HG02884 (cell line): ENCODE measurements at regions not wholly inside any gene's neighbourhood (a gene's known extent, or its start where the extent isn't known, plus 50 kb on each side); places are given as distances from the start of the nearest gene placed in this dataset.
A peak's percentile ranks its signal among the peaks of the same experiment; 100 is the strongest.

Experiments used
- ATAC-seq: cut with Tn5 transposase; IDR thresholded peaks from one replicate; pipeline ENCODE4 v1.9.1; 2021; ENCODE audit warnings: mild to moderate bottlenecking, moderate library complexity; ENCODE audit not compliant: unreplicated experiment

GRCh38 chr7:18305866-18306265 is 189.7 kb upstream of the HDAC9 start:
- no peak for ATAC-seq

GRCh38 chr7:18306696-18307095 is 188.9 kb upstream of the HDAC9 start:
- no peak for ATAC-seq

GRCh38 chr7:18308938-18309337 is 186.6 kb upstream of the HDAC9 start:
- no peak for ATAC-seq

- ATAC-seq: no peak
Measured at GRCh38 chr7:18312482-18312881, 183.1 kb upstream of the HDAC9 start.

- no peak for ATAC-seq
Measured at GRCh38 chr7:18313965-18314364, 181.6 kb upstream of the HDAC9 start.

GRCh38 chr7:18315241-18315640 is 180.3 kb upstream of the HDAC9 start:
- no peak for ATAC-seq

- ATAC-seq: no peak
Measured at GRCh38 chr7:18317941-18318340, 177.6 kb upstream of the HDAC9 start.

GRCh38 chr7:18320422-18320821 is 175.1 kb upstream of the HDAC9 start:
- no peak for ATAC-seq

GRCh38 chr7:18320971-18321567 is 174.5 kb upstream of the HDAC9 start:
- ATAC-seq: peak; percentile 93

GRCh38 chr7:18330548-18330947 is 165.0 kb upstream of the HDAC9 start:
- no peak for ATAC-seq

- no peak for ATAC-seq
Measured at GRCh38 chr7:18336626-18337025, 158.9 kb upstream of the HDAC9 start.

- ATAC-seq: no peak
Measured at GRCh38 chr7:18337048-18337809, 158.3 kb upstream of the HDAC9 start.

GRCh38 chr7:18338910-18339523 is 156.5 kb upstream of the HDAC9 start:
- ATAC-seq: no peak

GRCh38 chr7:18341756-18342155 is 153.8 kb upstream of the HDAC9 start:
- no peak for ATAC-seq

GRCh38 chr7:18343047-18343446 is 152.5 kb upstream of the HDAC9 start:
- no peak for ATAC-seq

- no peak for ATAC-seq
Measured at GRCh38 chr7:18344536-18344935, 151.0 kb upstream of the HDAC9 start.

GRCh38 chr7:18345641-18346234 is 149.8 kb upstream of the HDAC9 start:
- peak; percentile 60 for ATAC-seq

GRCh38 chr7:18347170-18347569 is 148.4 kb upstream of the HDAC9 start:
- no peak for ATAC-seq

GRCh38 chr7:18350678-18351077 is 144.9 kb upstream of the HDAC9 start:
- no peak for ATAC-seq

- peak; percentile 71 for ATAC-seq
Measured at GRCh38 chr7:18352339-18353255, 143.0 kb upstream of the HDAC9 start.

- ATAC-seq: no peak
Measured at GRCh38 chr7:18353339-18353738, 142.2 kb upstream of the HDAC9 start.
